PC-9 (cell line): ENCODE measurements at regions not wholly inside any gene's neighbourhood (a gene's known extent, or its start where the extent isn't known, plus 50 kb on each side); places are given as distances from the start of the nearest gene placed in this dataset.
"Not testable (repeated sequence)": the region's sequence is repeated elsewhere in the genome, so short reads cannot be mapped to it uniquely, and the experiment has no call there.

Source experiments
- BruUV-seq: library from RNA; stranded (reverse); fragments of 400-500 nt; replicated peaks from 2 replicates; lab custom pipeline; 2021; lab: Mats Ljungman, UMichigan
- CTCF ChIA-PET: fragments of 300-600 bp; sonication (Branson Sonifier 250); formaldehyde crosslinking; loops from one replicate; lab custom pipeline; 2022; ENCODE audit warnings: antibody characterized with exemption; lab: Charles Lee
- POLR2A ChIA-PET: fragments of 300-600 bp; sonication (Branson Sonifier 250); formaldehyde crosslinking; loops from one replicate; lab custom pipeline; 2022; ENCODE audit warnings: antibody characterized with exemption; ENCODE audit not compliant: unreplicated experiment; lab: Charles Lee
- DNase-seq, 2 experiments: peaks; one replicate each; pipeline versions ENCODE4 v3.0.0 to v3.0.0-alpha.2; 2015 to 2022; ENCODE audit warnings: mixed read lengths in 1 of 2
- H2AFZ ChIP-seq: fragments of 200-600 bp; sonication (generic); 2 replicates; pipeline ENCODE4 v1.8.1; 2017; ENCODE audit warnings: antibody characterized with exemption
- H3F3A ChIP-seq: fragments of 200-600 bp; sonication (generic); 2 replicates; pipeline ENCODE4 v1.8.1; 2017; ENCODE audit warnings: antibody characterized with exemption, mild to moderate bottlenecking, low read depth; ENCODE audit not compliant: insufficient read depth
- H3K27ac ChIP-seq: fragments of 200-600 bp; sonication (generic); 2 replicates; pipeline ENCODE4 v1.6.1; 2016; ENCODE audit warnings: mixed run types
- H3K27me3 ChIP-seq: fragments of 200-600 bp; sonication (generic); 2 replicates; pipeline ENCODE4 v1.6.1; 2016; ENCODE audit warnings: low read depth, mixed run types; ENCODE audit not compliant: insufficient read depth
- H3K36me3 ChIP-seq: fragments of 200-600 bp; sonication (generic); 2 replicates; pipeline ENCODE4 v1.6.1; 2016; ENCODE audit warnings: low read depth, mixed run types
- H3K4me1 ChIP-seq: fragments of 200-600 bp; sonication (generic); replicated peaks from 2 replicates; pipeline ENCODE4 v1.6.1; 2016; ENCODE audit warnings: mixed run types; ENCODE audit not compliant: insufficient read depth
- H3K4me2 ChIP-seq: fragments of 200-600 bp; sonication (generic); 2 replicates; pipeline ENCODE4 v1.6.1; 2017; ENCODE audit warnings: mixed run types
- H3K4me3 ChIP-seq: fragments of 200-600 bp; sonication (generic); 2 replicates; pipeline ENCODE4 v1.6.1; 2016; ENCODE audit warnings: mixed run types
- H3K79me2 ChIP-seq: fragments of 200-600 bp; sonication (generic); 2 replicates; pipeline ENCODE4 v1.6.1; 2017; ENCODE audit warnings: low read depth, mixed run types
- H3K9me2 ChIP-seq: fragments of 200-600 bp; sonication (generic); 2 replicates; pipeline ENCODE4 v1.8.1; 2017; ENCODE audit warnings: mild to moderate bottlenecking; ENCODE audit not compliant: insufficient read depth
- H3K9me3 ChIP-seq: fragments of 200-600 bp; sonication (generic); 2 replicates; pipeline ENCODE4 v1.8.1; 2016; ENCODE audit warnings: low read depth; ENCODE audit not compliant: insufficient read depth
- H4K20me1 ChIP-seq: fragments of 200-600 bp; sonication (generic); 2 replicates; pipeline ENCODE4 v1.8.1; 2017; ENCODE audit not compliant: insufficient read depth
- CTCF ChIP-seq: fragments of 200-600 bp; sonication (generic); conservative IDR thresholded peaks from 2 replicates; pipeline ENCODE4 v1.6.1; 2017; ENCODE audit warnings: mixed run types, antibody characterized with exemption, mild to moderate bottlenecking, moderate library complexity
- EZH2 ChIP-seq: fragments of 200-600 bp; sonication (generic); IDR thresholded peaks from 2 replicates; pipeline ENCODE4 v1.8.0; 2017; ENCODE audit warnings: antibody characterized with exemption, low read depth
- intact Hi-C: fragments of 100-400 bp; cut with micrococcal nuclease; formaldehyde crosslinking; loops from one replicate; pipeline ENCODE4 v1.10.0; 2022; ENCODE audit not compliant: unreplicated experiment

GRCh38 chr7:24390376-24391157 is 106.6 kb downstream of the NPY start:
- H3K4me2 ChIP-seq, result no peak overlapping the region

GRCh38 chr7:24392774-24393173 is 108.8 kb downstream of the NPY start:
- Histone ChIP-seq H3K79me2 (no peaks in the 10 kb centered on the region), H3K27ac (no peak overlapping the region), H3K9me3 (no peaks in the 10 kb centered on the region), H3K4me2 (no peak overlapping the region), H4K20me1 (no peaks in the 10 kb centered on the region), H3K4me3 (no peak overlapping the region), H3F3A (no peaks in the 10 kb centered on the region), H2AFZ (no peak overlapping the region), H3K9me2 (no peaks in the 10 kb centered on the region), H3K27me3 (no peaks in the 10 kb centered on the region), H3K4me1 (no peaks in the 10 kb centered on the region), H3K36me3 (no peaks in the 10 kb centered on the region)
- TF ChIP-seq EZH2 (no peak), CTCF (no peak)
- CTCF ChIA-PET, result no interaction called here
- BruUV-seq, result no TSS peak
- no peak for DNase-seq
- intact Hi-C loops, result no loop called here
- POLR2A ChIA-PET, result no interaction called here

More at GRCh38 chr7:24390376-24391157, 106.6 kb downstream of the NPY start:
- Histone ChIP-seq H3K27ac (no peak overlapping the region), H3K4me1 (no peaks in the 10 kb centered on the region), H3K27me3 (no peaks in the 10 kb centered on the region), H3F3A (no peaks in the 10 kb centered on the region), H3K9me3 (no peaks in the 10 kb centered on the region), H3K4me3 (no peak overlapping the region), H3K9me2 (no peaks in the 10 kb centered on the region), H3K79me2 (no peaks in the 10 kb centered on the region), H2AFZ (no peak overlapping the region), H4K20me1 (no peaks in the 10 kb centered on the region), H3K36me3 (no peaks in the 10 kb centered on the region)
- intact Hi-C loops, result no loop called here
- no TSS peak for BruUV-seq
- TF ChIP-seq EZH2 (no peak), CTCF (no peak)
- DNase-seq, result no peak
- CTCF ChIA-PET, result no interaction called here
- POLR2A ChIA-PET, result no interaction called here

- intact Hi-C loops, result no loop called here
- CTCF ChIA-PET, result no interaction called here
Observed at GRCh38 chr7:24395512-24395911, 111.5 kb downstream of the NPY start.

GRCh38 chr7:24396387-24396786 is 112.4 kb downstream of the NPY start:
- H3K9me3 ChIP-seq, POLR2A ChIA-PET, H3K4me1 ChIP-seq, H3F3A ChIP-seq, H3K27me3 ChIP-seq, H2AFZ ChIP-seq, H3K9me2 ChIP-seq, intact Hi-C loops, DNase-seq, H3K4me2 ChIP-seq, H3K4me3 ChIP-seq, BruUV-seq, H3K36me3 ChIP-seq, H3K27ac ChIP-seq, H4K20me1 ChIP-seq, CTCF ChIA-PET, H3K79me2 ChIP-seq: not testable (repeated sequence)

More at GRCh38 chr7:24395512-24395911, 111.5 kb downstream of the NPY start:
- Histone ChIP-seq H3K9me2 (no peaks in the 10 kb centered on the region), H3K4me2 (no peak overlapping the region), H3K27ac (no peak overlapping the region), H3K27me3 (no peaks in the 10 kb centered on the region), H3K79me2 (no peaks in the 10 kb centered on the region), H3K36me3 (no peaks in the 10 kb centered on the region), H2AFZ (no peak overlapping the region), H3K4me1 (no peaks in the 10 kb centered on the region), H3F3A (no peaks in the 10 kb centered on the region), H4K20me1 (no peaks in the 10 kb centered on the region), H3K4me3 (no peak overlapping the region), H3K9me3 (no peaks in the 10 kb centered on the region)
- DNase-seq, result no peak
- POLR2A ChIA-PET, result no interaction called here
- TF ChIP-seq CTCF (no peak), EZH2 (no peak)
- BruUV-seq, result no TSS peak
